ENCODE measurements at regions not wholly inside any gene's neighbourhood (a gene's known extent, or its start where the extent isn't known, plus 50 kb on each side); places are given as distances from the start of the nearest gene placed in this dataset.

- TF ChIP-seq POLR2A (IDR thresholded peaks at IDR 0.05) (no peak), CTCF (IDR thresholded peaks at IDR 0.05) (no peak), POLR2AphosphoS5 (IDR thresholded peaks at IDR 0.05) (no peak), EP300 (IDR thresholded peaks at IDR 0.05) (no peak)
Measured at GRCh38 chr5:96529559-96529958, 96.5 kb upstream of the PCSK1 start.
